Osteoblast (primary cell): ENCODE measurements at regions not wholly inside any gene's neighbourhood (a gene's known extent, or its start where the extent isn't known, plus 50 kb on each side); places are given as distances from the start of the nearest gene placed in this dataset.

Experiments used
- DNase-seq: peaks from one replicate; pipeline ENCODE4 v3.0.0; 2011; ENCODE audit warnings: low spot score, mixed read lengths; ENCODE audit not compliant: insufficient read length; ENCODE audit errors: missing footprints
- H2AFZ ChIP-seq: 2 replicates; pipeline ENCODE4 v1.6.0; 2011; ENCODE audit warnings: mild to moderate bottlenecking, low read length
- H3K27ac ChIP-seq: 2 replicates; pipeline ENCODE4 v1.5.1; 2011; ENCODE audit warnings: mild to moderate bottlenecking, low read depth, low read length, moderate library complexity
- H3K27me3 ChIP-seq: 2 replicates; pipeline ENCODE4 v1.6.0; 2012; ENCODE audit warnings: mild to moderate bottlenecking, control low read depth, inconsistent platforms, low read length, moderate library complexity; ENCODE audit not compliant: insufficient read depth
- H3K36me3 ChIP-seq: 2 replicates; pipeline ENCODE4 v1.5.1; 2011; ENCODE audit warnings: mild to moderate bottlenecking, low read length, control low read depth, moderate library complexity; ENCODE audit not compliant: insufficient read depth
- H3K4me1 ChIP-seq: 2 replicates; pipeline ENCODE4 v1.5.1; 2011; ENCODE audit warnings: mild to moderate bottlenecking, low read length, control low read depth, moderate library complexity; ENCODE audit not compliant: insufficient read depth
- H3K4me2 ChIP-seq: 2 replicates; pipeline ENCODE4 v1.6.0; 2011; ENCODE audit warnings: mild to moderate bottlenecking, low read length; ENCODE audit not compliant: insufficient read depth
- H3K4me3 ChIP-seq: fragments of 200-600 bp; sonication (generic); 3 replicates; pipeline ENCODE4 v1.5.1; 2012; ENCODE audit warnings: mild to moderate bottlenecking, low read length, inconsistent platforms; ENCODE audit not compliant: insufficient read depth
- H3K79me2 ChIP-seq: 2 replicates; pipeline ENCODE4 v1.6.0; 2012; ENCODE audit warnings: mild to moderate bottlenecking, low read length, control low read depth, inconsistent platforms; ENCODE audit not compliant: insufficient read depth
- H3K9me3 ChIP-seq: 2 replicates; pipeline ENCODE4 v1.5.1; 2011; ENCODE audit warnings: low read depth, low read length, control low read depth
- H4K20me1 ChIP-seq: 2 replicates; pipeline ENCODE4 v1.6.0; 2012; ENCODE audit warnings: mild to moderate bottlenecking, low read length, control low read depth; ENCODE audit not compliant: insufficient read depth
- TF ChIP-seq, protein P1 (sequence below): IDR thresholded peaks from 2 replicates; pipeline ENCODE4 v1.5.1; 2011; ENCODE audit warnings: mild to moderate bottlenecking, low read depth, low read length, moderate library complexity; ENCODE audit errors: extremely low read depth

DNA sequence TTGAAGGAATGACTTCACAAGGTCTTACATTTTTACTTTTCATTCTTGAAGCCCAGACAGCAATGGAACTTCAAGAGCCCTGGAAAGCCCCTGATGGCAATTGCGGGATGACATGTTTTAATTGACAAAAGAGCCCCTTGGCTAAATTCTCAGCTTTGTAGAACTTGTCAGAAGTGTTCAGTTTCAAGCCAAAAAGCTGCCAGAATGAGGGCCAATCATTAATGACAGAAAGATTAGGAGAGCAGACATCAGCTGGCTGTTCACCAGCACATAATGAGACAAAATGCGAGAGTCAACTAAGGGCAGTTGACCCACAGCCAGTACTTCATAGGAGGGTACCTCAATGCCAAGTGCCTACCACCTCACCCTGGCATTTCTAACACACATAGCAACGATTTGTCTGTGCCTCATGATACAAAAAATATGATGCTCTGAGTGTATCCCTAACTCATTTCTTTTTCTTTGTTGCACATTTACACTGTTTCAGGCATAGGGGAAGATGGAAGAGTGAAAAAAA is 243.1 kb downstream of the MYLK4 start:
- Histone ChIP-seq H3K27ac (no peak overlapping the region), H3K4me1 (peaks cover 19% of the 10 kb centered on the region), H2AFZ (no peak overlapping the region), H4K20me1 (no peaks in the 10 kb centered on the region), H3K79me2 (no peaks in the 10 kb centered on the region), H3K4me3 (no peak overlapping the region), H3K27me3 (peaks cover 33% of the 10 kb centered on the region), H3K9me3 (no peaks in the 10 kb centered on the region), H3K4me2 (no peak overlapping the region), H3K36me3 (no peaks in the 10 kb centered on the region)
- TF ChIP-seq, protein P1, sequence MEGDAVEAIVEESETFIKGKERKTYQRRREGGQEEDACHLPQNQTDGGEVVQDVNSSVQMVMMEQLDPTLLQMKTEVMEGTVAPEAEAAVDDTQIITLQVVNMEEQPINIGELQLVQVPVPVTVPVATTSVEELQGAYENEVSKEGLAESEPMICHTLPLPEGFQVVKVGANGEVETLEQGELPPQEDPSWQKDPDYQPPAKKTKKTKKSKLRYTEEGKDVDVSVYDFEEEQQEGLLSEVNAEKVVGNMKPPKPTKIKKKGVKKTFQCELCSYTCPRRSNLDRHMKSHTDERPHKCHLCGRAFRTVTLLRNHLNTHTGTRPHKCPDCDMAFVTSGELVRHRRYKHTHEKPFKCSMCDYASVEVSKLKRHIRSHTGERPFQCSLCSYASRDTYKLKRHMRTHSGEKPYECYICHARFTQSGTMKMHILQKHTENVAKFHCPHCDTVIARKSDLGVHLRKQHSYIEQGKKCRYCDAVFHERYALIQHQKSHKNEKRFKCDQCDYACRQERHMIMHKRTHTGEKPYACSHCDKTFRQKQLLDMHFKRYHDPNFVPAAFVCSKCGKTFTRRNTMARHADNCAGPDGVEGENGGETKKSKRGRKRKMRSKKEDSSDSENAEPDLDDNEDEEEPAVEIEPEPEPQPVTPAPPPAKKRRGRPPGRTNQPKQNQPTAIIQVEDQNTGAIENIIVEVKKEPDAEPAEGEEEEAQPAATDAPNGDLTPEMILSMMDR: no peak
- no peak for DNase-seq

- Histone ChIP-seq H3K4me1 (peaks cover 24% of the 10 kb centered on the region), H3K27ac (no peak overlapping the region), H2AFZ (no peak overlapping the region), H4K20me1 (no peaks in the 10 kb centered on the region), H3K4me3 (no peak overlapping the region), H3K79me2 (no peaks in the 10 kb centered on the region), H3K27me3 (peaks cover 32% of the 10 kb centered on the region), H3K9me3 (no peaks in the 10 kb centered on the region), H3K36me3 (no peaks in the 10 kb centered on the region), H3K4me2 (no peak overlapping the region)
- DNase-seq: no peak
- TF ChIP-seq, protein P1: no peak
These were observed 243.7 kb downstream of the MYLK4 start for GRCh38 chr6:2507016-2507415.

- peaks cover 32% of the 10 kb centered on the region for H3K27me3 ChIP-seq
- no peaks in the 10 kb centered on the region for H3K36me3 ChIP-seq
- no peak for DNase-seq
- H3K79me2 ChIP-seq: no peaks in the 10 kb centered on the region
- H3K4me2 ChIP-seq: no peak overlapping the region
- H3K27ac ChIP-seq: no peak overlapping the region
- TF ChIP-seq, protein P1: peak; percentile 44
- no peak overlapping the region for H2AFZ ChIP-seq
- H3K9me3 ChIP-seq: no peaks in the 10 kb centered on the region
- no peak overlapping the region for H3K4me3 ChIP-seq
- no peaks in the 10 kb centered on the region for H4K20me1 ChIP-seq
- peaks cover 33% of the 10 kb centered on the region for H3K4me1 ChIP-seq
These were observed 245.1 kb downstream of the MYLK4 start for GRCh38 chr6:2505624-2506023.

DNA sequence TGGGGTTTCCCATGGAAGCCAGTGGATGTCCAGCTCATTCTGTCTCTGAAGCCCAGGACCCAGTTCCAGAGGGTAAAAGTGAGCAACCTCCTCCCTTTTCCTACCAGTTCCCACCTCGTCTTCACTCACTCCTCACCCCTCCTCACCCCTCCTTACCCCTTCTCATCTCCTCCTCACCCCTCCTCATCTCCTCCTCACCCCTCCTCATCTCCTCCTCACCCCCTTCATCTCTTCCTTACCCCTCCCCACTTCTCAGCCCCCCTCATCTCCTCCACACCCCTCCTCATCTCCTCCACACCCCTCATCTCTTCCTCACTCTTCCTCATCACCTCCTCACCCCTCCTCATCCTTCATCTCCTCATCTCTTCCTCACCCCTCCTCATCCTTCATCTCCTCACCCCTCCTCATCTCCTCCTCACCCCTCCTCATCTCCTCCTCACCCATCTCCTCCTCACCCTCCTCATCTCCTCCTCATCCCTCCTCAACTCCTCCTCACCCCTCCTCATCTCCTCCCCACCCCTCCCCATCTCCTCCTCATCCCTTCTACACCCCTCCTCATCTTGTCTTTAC is 246.1 kb downstream of the MYLK4 start:
- no peaks in the 10 kb centered on the region for H3K36me3 ChIP-seq
- no peaks in the 10 kb centered on the region for H3K9me3 ChIP-seq
- no peaks in the 10 kb centered on the region for H4K20me1 ChIP-seq
- H3K4me2 ChIP-seq: peak overlapping the region; percentile 65
- H3K4me3 ChIP-seq: no peak overlapping the region
- peaks cover 32% of the 10 kb centered on the region for H3K27me3 ChIP-seq
- peak overlapping the region; percentile 96 for H3K27ac ChIP-seq
- DNase-seq: no peak
- H2AFZ ChIP-seq: peak overlapping the region; percentile 7
- H3K79me2 ChIP-seq: no peaks in the 10 kb centered on the region
- H3K4me1 ChIP-seq: peaks cover 33% of the 10 kb centered on the region
- TF ChIP-seq, protein P1: no peak
